ENCODE measurements at regions not wholly inside any gene's neighbourhood (a gene's known extent, or its start where the extent isn't known, plus 50 kb on each side); places are given as distances from the start of the nearest gene placed in this dataset.

DNA sequence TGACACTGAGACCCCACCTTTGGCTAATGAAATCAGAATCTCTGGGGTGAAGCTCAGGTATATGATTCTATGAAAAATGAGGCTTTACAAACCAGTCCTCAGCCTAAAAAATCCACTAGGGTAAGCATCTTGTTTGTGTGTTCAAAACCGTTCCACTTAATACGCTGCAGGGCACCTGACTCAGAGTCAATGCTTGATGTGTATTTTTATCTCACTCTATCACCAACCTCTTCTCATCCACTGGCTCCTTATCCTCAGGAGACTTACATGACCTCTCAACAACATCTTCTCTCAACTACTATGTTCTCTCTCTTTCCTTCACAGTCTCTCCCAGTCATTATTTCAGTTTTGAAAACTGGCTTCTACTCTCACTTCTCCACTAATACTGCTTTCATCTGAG is 153.3 kb upstream of the KCNN2 start:
- TF ChIP-seq, protein P1, sequence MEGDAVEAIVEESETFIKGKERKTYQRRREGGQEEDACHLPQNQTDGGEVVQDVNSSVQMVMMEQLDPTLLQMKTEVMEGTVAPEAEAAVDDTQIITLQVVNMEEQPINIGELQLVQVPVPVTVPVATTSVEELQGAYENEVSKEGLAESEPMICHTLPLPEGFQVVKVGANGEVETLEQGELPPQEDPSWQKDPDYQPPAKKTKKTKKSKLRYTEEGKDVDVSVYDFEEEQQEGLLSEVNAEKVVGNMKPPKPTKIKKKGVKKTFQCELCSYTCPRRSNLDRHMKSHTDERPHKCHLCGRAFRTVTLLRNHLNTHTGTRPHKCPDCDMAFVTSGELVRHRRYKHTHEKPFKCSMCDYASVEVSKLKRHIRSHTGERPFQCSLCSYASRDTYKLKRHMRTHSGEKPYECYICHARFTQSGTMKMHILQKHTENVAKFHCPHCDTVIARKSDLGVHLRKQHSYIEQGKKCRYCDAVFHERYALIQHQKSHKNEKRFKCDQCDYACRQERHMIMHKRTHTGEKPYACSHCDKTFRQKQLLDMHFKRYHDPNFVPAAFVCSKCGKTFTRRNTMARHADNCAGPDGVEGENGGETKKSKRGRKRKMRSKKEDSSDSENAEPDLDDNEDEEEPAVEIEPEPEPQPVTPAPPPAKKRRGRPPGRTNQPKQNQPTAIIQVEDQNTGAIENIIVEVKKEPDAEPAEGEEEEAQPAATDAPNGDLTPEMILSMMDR (IDR thresholded peaks at IDR 0.05): no peak
- no peak for TF ChIP-seq POLR2A (IDR thresholded peaks at IDR 0.05)

Data from right lobe of liver (tissue), 4 donors.